ENCODE measurements at regions not wholly inside any gene's neighbourhood (a gene's known extent, or its start where the extent isn't known, plus 50 kb on each side); places are given as distances from the start of the nearest gene placed in this dataset.

DNA sequence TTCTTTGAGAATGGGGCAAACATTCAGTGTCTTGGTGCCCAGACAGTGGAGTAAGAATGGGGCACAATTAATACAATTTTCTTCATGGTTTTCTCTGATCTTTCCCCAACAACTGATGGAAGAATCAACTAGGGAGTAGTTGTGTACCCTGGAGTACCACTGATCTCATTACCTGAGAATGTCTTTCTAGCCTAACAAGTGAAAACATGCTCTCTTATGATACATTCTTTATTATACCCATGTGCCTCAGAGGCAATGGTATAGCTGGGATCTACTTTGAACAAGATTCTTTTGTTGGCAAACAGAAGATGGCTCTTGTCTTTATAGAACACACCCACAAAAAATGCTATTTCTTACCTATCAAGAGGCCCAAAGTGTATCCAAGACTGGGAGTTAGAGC, 250.6 kb upstream of the CMC1 start:
- no peak for TF ChIP-seq EZH2 (IDR thresholded peaks at IDR 0.05; ENCODE audit: borderline replicate concordance, low read depth, low read length, severe bottlenecking)
- TF ChIP-seq, protein P1, sequence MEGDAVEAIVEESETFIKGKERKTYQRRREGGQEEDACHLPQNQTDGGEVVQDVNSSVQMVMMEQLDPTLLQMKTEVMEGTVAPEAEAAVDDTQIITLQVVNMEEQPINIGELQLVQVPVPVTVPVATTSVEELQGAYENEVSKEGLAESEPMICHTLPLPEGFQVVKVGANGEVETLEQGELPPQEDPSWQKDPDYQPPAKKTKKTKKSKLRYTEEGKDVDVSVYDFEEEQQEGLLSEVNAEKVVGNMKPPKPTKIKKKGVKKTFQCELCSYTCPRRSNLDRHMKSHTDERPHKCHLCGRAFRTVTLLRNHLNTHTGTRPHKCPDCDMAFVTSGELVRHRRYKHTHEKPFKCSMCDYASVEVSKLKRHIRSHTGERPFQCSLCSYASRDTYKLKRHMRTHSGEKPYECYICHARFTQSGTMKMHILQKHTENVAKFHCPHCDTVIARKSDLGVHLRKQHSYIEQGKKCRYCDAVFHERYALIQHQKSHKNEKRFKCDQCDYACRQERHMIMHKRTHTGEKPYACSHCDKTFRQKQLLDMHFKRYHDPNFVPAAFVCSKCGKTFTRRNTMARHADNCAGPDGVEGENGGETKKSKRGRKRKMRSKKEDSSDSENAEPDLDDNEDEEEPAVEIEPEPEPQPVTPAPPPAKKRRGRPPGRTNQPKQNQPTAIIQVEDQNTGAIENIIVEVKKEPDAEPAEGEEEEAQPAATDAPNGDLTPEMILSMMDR (IDR thresholded peaks at IDR 0.05; ENCODE audit: borderline replicate concordance, extremely low read depth, low read length, poor library complexity, severe bottlenecking) = no peak
- ATAC-seq (ENCODE audit: insufficient read depth, low read depth) = no peak
- Histone ChIP-seq H3K9ac (ENCODE audit: low read depth, low read length) (no peak overlapping the region), H3K27me3 (ENCODE audit: insufficient read depth, low read length, poor library complexity) (no peaks in the 10 kb centered on the region), H3K4me1 (ENCODE audit: insufficient read depth, low read length) (no peaks in the 10 kb centered on the region), H3K4me3 (ENCODE audit: low read depth in 1 of 2, low read length in 2 of 2) (no peak overlapping the region), H3K79me2 (ENCODE audit: insufficient read depth, low read length) (no peaks in the 10 kb centered on the region), H3K4me2 (ENCODE audit: insufficient read depth, low read length) (no peak overlapping the region), H3K36me3 (ENCODE audit: insufficient read depth, low read length) (no peaks in the 10 kb centered on the region), H3K9me3 (ENCODE audit: insufficient read depth, low read length, severe bottlenecking) (no peaks in the 10 kb centered on the region), H3K27ac (ENCODE audit: low read length) (no peak overlapping the region), H4K20me1 (ENCODE audit: insufficient read depth, low read length) (no peaks in the 10 kb centered on the region), H2AFZ (ENCODE audit: low read depth, low read length) (no peak overlapping the region)
- no peak for DNase-seq

DNA sequence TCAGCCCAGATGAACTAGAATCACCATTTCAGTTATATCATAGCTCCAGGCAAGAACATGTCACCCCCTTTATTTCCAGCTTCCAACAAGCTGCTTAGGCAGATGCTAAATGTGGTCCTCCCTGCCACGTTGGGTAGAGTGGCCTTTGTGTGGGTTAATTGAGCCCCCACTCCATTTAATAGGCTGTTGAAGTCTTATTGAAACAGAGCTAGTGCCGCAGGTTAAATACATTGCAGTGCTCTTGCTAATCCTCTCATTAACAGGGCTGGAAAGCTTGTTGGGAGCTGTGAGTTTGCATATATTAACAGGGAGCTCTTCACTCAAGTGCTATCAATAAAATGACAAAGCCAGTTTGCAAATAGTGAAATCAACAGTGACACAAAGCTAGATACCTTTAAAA, 248.4 kb upstream of the CMC1 start:
- H3K9me3 ChIP-seq (ENCODE audit: insufficient read depth, low read length, severe bottlenecking) = no peaks in the 10 kb centered on the region
- H3K79me2 ChIP-seq (ENCODE audit: insufficient read depth, low read length) = no peaks in the 10 kb centered on the region
- no peak overlapping the region for H3K4me3 ChIP-seq (ENCODE audit: low read depth in 1 of 2, low read length in 2 of 2)
- no peaks in the 10 kb centered on the region for H3K4me1 ChIP-seq (ENCODE audit: insufficient read depth, low read length)
- no peaks in the 10 kb centered on the region for H4K20me1 ChIP-seq (ENCODE audit: insufficient read depth, low read length)
- H3K9ac ChIP-seq (ENCODE audit: low read depth, low read length) = no peak overlapping the region
- H3K27ac ChIP-seq (ENCODE audit: low read length) = no peak overlapping the region
- ATAC-seq (ENCODE audit: insufficient read depth, low read depth) (no peak), DNase-seq (no peak)
- no peaks in the 10 kb centered on the region for H3K36me3 ChIP-seq (ENCODE audit: insufficient read depth, low read length)
- no peaks in the 10 kb centered on the region for H3K27me3 ChIP-seq (ENCODE audit: insufficient read depth, low read length, poor library complexity)
- TF ChIP-seq EZH2 (IDR thresholded peaks at IDR 0.05; ENCODE audit: borderline replicate concordance, low read depth, low read length, severe bottlenecking) = no peak
- TF ChIP-seq, protein P1 (IDR thresholded peaks at IDR 0.05; ENCODE audit: borderline replicate concordance, extremely low read depth, low read length, poor library complexity, severe bottlenecking) = no peak
- H2AFZ ChIP-seq (ENCODE audit: low read depth, low read length) = no peak overlapping the region
- no peak overlapping the region for H3K4me2 ChIP-seq (ENCODE audit: insufficient read depth, low read length)

DNA sequence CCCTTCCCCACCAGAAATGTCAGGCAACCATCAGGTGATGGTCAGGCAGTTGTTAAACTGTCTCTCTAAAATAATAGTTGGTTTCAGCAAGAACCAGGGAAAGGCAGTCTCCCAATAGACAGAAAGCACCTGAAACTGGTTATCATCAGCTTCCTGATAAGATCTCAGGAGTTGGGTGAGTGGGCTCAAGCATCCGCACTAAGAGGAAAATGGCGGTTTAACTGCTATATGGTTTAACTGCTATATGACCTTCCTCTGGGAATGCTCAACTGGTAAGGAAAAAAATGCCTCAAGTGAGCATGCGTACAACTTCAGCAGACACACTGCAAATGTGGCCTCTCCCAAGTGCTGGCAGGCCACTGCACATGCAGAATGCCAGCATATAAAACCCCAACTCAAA, 240.8 kb upstream of the CMC1 start:
- H3K36me3 ChIP-seq (ENCODE audit: insufficient read depth, low read length) = no peaks in the 10 kb centered on the region
- no peaks in the 10 kb centered on the region for H4K20me1 ChIP-seq (ENCODE audit: insufficient read depth, low read length)
- H3K9ac ChIP-seq (ENCODE audit: low read depth, low read length) = no peak overlapping the region
- no peak overlapping the region for H3K4me2 ChIP-seq (ENCODE audit: insufficient read depth, low read length)
- H3K27ac ChIP-seq (ENCODE audit: low read length) = no peak overlapping the region
- no peak overlapping the region for H2AFZ ChIP-seq (ENCODE audit: low read depth, low read length)
- DNase-seq (no peak), ATAC-seq (ENCODE audit: insufficient read depth, low read depth) (no peak)
- no peak overlapping the region for H3K4me3 ChIP-seq (ENCODE audit: low read depth in 1 of 2, low read length in 2 of 2)
- H3K79me2 ChIP-seq (ENCODE audit: insufficient read depth, low read length) = no peaks in the 10 kb centered on the region
- H3K27me3 ChIP-seq (ENCODE audit: insufficient read depth, low read length, poor library complexity) = no peaks in the 10 kb centered on the region
- peaks cover 10% of the 10 kb centered on the region for H3K9me3 ChIP-seq (ENCODE audit: insufficient read depth, low read length, severe bottlenecking)
- TF ChIP-seq, protein P1 (IDR thresholded peaks at IDR 0.05; ENCODE audit: borderline replicate concordance, extremely low read depth, low read length, poor library complexity, severe bottlenecking) = no peak
- no peak for TF ChIP-seq EZH2 (IDR thresholded peaks at IDR 0.05; ENCODE audit: borderline replicate concordance, low read depth, low read length, severe bottlenecking)
- no peaks in the 10 kb centered on the region for H3K4me1 ChIP-seq (ENCODE audit: insufficient read depth, low read length)

DNA sequence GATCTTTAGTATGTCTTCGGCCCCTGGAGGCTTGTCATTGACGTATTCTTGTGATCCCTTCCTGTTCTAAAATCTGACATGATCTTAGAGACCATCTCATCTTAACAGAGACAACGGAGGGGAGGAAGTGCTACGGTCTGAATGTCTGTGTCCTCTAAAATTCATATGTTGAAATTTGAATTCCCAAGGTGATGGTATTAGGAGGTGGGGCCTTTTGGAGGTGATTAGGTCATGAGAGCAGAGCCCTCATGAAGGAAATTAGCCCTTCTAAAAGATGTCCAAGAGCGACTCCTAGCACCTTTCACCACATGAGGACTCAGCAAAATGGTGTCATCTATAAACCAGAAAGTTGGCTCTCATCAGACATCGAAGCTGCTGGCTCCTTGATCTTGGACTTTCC, 233.2 kb upstream of the CMC1 start:
- Histone ChIP-seq H3K27me3 (ENCODE audit: insufficient read depth, low read length, poor library complexity) (no peaks in the 10 kb centered on the region), H3K79me2 (ENCODE audit: insufficient read depth, low read length) (no peaks in the 10 kb centered on the region), H3K4me3 (ENCODE audit: low read depth in 1 of 2, low read length in 2 of 2) (no peak overlapping the region), H3K36me3 (ENCODE audit: insufficient read depth, low read length) (no peaks in the 10 kb centered on the region), H3K4me2 (ENCODE audit: insufficient read depth, low read length) (no peak overlapping the region), H3K27ac (ENCODE audit: low read length) (no peak overlapping the region), H4K20me1 (ENCODE audit: insufficient read depth, low read length) (no peaks in the 10 kb centered on the region), H3K9me3 (ENCODE audit: insufficient read depth, low read length, severe bottlenecking) (no peaks in the 10 kb centered on the region), H3K4me1 (ENCODE audit: insufficient read depth, low read length) (no peaks in the 10 kb centered on the region), H2AFZ (ENCODE audit: low read depth, low read length) (no peak overlapping the region), H3K9ac (ENCODE audit: low read depth, low read length) (no peak overlapping the region)
- TF ChIP-seq, protein P1 (IDR thresholded peaks at IDR 0.05; ENCODE audit: borderline replicate concordance, extremely low read depth, low read length, poor library complexity, severe bottlenecking) = no peak
- no peak for TF ChIP-seq EZH2 (IDR thresholded peaks at IDR 0.05; ENCODE audit: borderline replicate concordance, low read depth, low read length, severe bottlenecking)
- ATAC-seq (ENCODE audit: insufficient read depth, low read depth) (no peak), DNase-seq (no peak)

Data from DND-41 (cell line).